SK-N-SH (cell line): ENCODE measurements at regions not wholly inside any gene's neighbourhood (a gene's known extent, or its start where the extent isn't known, plus 50 kb on each side); places are given as distances from the start of the nearest gene placed in this dataset.

Experiments
- CTCF ChIA-PET: fragments of 300-600, 350-600 bp; formaldehyde crosslinking; extraction: SDS; loops from one replicate; lab custom pipeline; 2021; lab: Yijun Ruan, JAX
- POLR2A ChIA-PET: fragments of 350-600 bp; sonication (Branson Sonifier 250); formaldehyde crosslinking; extraction: SDS; loops from one replicate; lab custom pipeline; 2020; ENCODE audit warnings: antibody characterized with exemption, inconsistent platforms; lab: Yijun Ruan, JAX
- DNase-seq: peaks from one replicate; pipeline ENCODE4 v3.0.0; 2012
- H2AFZ ChIP-seq: fragments of 200-600 bp; sonication (generic); 2 replicates; pipeline ENCODE4 v1.8.1; 2016; ENCODE audit warnings: antibody characterized with exemption, mild to moderate bottlenecking, low read depth
- H3F3A ChIP-seq: fragments of 200-600 bp; sonication (generic); replicated peaks from 2 replicates; pipeline ENCODE3; 2016; ENCODE audit warnings: antibody characterized with exemption, mild to moderate bottlenecking; ENCODE audit not compliant: insufficient read depth
- H3K27ac ChIP-seq, 2 experiments: fragments of 200-500 bp in 1 of 2; fragments of 200-600 bp in 1 of 2; sonication (Bioruptor generic) in 1 of 2; sonication (generic), shearing (Covaris generic) in 1 of 2; 2 replicates each; pipeline versions ENCODE4 v1.5.1 to v1.6.1; 2014 to 2016; ENCODE audit warnings: low read depth in 2 of 2, inconsistent platforms in 1 of 2, low read length in 1 of 2, mild to moderate bottlenecking in 1 of 2, mixed read lengths in 1 of 2
- H3K27me3 ChIP-seq: fragments of 200-600 bp; sonication (generic), shearing (Covaris generic); 2 replicates; pipeline ENCODE4 v1.6.1; 2016; ENCODE audit warnings: mixed run types; ENCODE audit not compliant: insufficient read depth
- H3K36me3 ChIP-seq, 2 experiments: fragments of 200-500 bp in 1 of 2; fragments of 200-600 bp in 1 of 2; sonication (Bioruptor generic) in 1 of 2; sonication (generic) in 1 of 2; replicated peaks in 1 of 2; 2 replicates each; pipeline versions ENCODE3 to v1.5.1; 2014 to 2016; ENCODE audit warnings: low read length in 1 of 2, mild to moderate bottlenecking in 1 of 2; ENCODE audit not compliant: insufficient read depth in 2 of 2, control insufficient read depth in 1 of 2
- H3K4me1 ChIP-seq, 2 experiments: fragments of 200-500 bp in 1 of 2; fragments of 200-600 bp in 1 of 2; sonication (Bioruptor generic) in 1 of 2; sonication (generic), shearing (Covaris generic) in 1 of 2; 2 replicates each; pipeline versions ENCODE4 v1.5.1 to v1.6.1; 2014 to 2016; ENCODE audit warnings: low read depth in 1 of 2, low read length in 1 of 2, mixed run types in 1 of 2; ENCODE audit not compliant: insufficient read depth in 2 of 2, control insufficient read depth in 1 of 2
- H3K4me2 ChIP-seq: fragments of 200-600 bp; sonication (generic), shearing (Covaris generic); 2 replicates; pipeline ENCODE4 v1.6.1; 2017; ENCODE audit warnings: mixed run types
- H3K4me3 ChIP-seq, 2 experiments: fragments of 200-500 bp in 1 of 2; fragments of 200-600 bp in 1 of 2; sonication (Bioruptor generic) in 1 of 2; sonication (generic), shearing (Covaris generic) in 1 of 2; 2 replicates each; pipeline versions ENCODE4 v1.5.1 to v1.8.1; 2014 to 2016; ENCODE audit warnings: low read depth in 2 of 2, inconsistent platforms in 1 of 2, low read length in 1 of 2, mild to moderate bottlenecking in 1 of 2, mixed read lengths in 1 of 2, moderate library complexity in 1 of 2
- H3K79me2 ChIP-seq: fragments of 200-600 bp; sonication (generic); 2 replicates; pipeline ENCODE4 v1.8.1; 2017; ENCODE audit warnings: mild to moderate bottlenecking; ENCODE audit not compliant: insufficient read depth
- H3K9ac ChIP-seq: fragments of 200-600 bp; sonication (generic); 2 replicates; pipeline ENCODE4 v1.6.1; 2017; ENCODE audit warnings: mixed run types
- H3K9me2 ChIP-seq: fragments of 200-600 bp; sonication (generic); 2 replicates; pipeline ENCODE4 v1.6.1; 2017; ENCODE audit warnings: mixed run types
- H3K9me3 ChIP-seq: fragments of 200-600 bp; sonication (generic); 2 replicates; pipeline ENCODE4 v1.6.1; 2017; ENCODE audit warnings: mixed run types, mild to moderate bottlenecking, moderate library complexity
- H4K20me1 ChIP-seq: fragments of 200-600 bp; sonication (generic); 2 replicates; pipeline ENCODE4 v1.6.1; 2017; ENCODE audit warnings: mild to moderate bottlenecking, mixed run types; ENCODE audit not compliant: insufficient read depth
- ELF1 ChIP-seq: IDR thresholded peaks from 2 replicates; pipeline ENCODE4 v1.4.0; 2012
- EP300 ChIP-seq, 2 experiments: IDR thresholded peaks; 2 replicates each; pipeline versions ENCODE4 v1.4.0 to v1.6.1; 2012; ENCODE audit warnings: borderline replicate concordance in 1 of 2, low read depth in 1 of 2, low read length in 1 of 2
- EZH2phosphoT487 ChIP-seq: fragments of 200-600 bp; sonication (generic); IDR thresholded peaks from 2 replicates; pipeline ENCODE4 v1.6.1; 2017; ENCODE audit warnings: low read depth, mixed run types, mild to moderate bottlenecking, antibody characterized with exemption, moderate library complexity, borderline replicate concordance
- FOSL2 ChIP-seq: IDR thresholded peaks from 2 replicates; pipeline ENCODE4 v1.4.0; 2012; ENCODE audit warnings: low read depth, mild to moderate bottlenecking, moderate library complexity, borderline replicate concordance
- FOXJ3 ChIP-seq: sonication (generic); formaldehyde crosslinking; IDR thresholded peaks from 2 replicates; pipeline ENCODE4 v1.5.1; 2020; ENCODE audit warnings: mild to moderate bottlenecking, missing genetic modification reagents
- GABPA ChIP-seq: IDR thresholded peaks from 2 replicates; pipeline ENCODE4 v1.4.0; 2012; ENCODE audit warnings: low read depth, mild to moderate bottlenecking
- GATA2 ChIP-seq: sonication (generic); formaldehyde crosslinking; IDR thresholded peaks from 2 replicates; pipeline ENCODE4 v1.5.0; 2020; ENCODE audit warnings: mild to moderate bottlenecking, missing genetic modification reagents
- JUND ChIP-seq: IDR thresholded peaks from 2 replicates; pipeline ENCODE4 v1.4.0; 2012
- MEF2A ChIP-seq: IDR thresholded peaks from 2 replicates; pipeline ENCODE4 v1.4.0; 2012; ENCODE audit warnings: low read depth, borderline replicate concordance
- MXI1 ChIP-seq: IDR thresholded peaks from 2 replicates; pipeline ENCODE4 v1.6.1; 2012; ENCODE audit warnings: mild to moderate bottlenecking, low read depth, low read length, improper control_type of control experiment
- NRF1 ChIP-seq: IDR thresholded peaks from 2 replicates; pipeline ENCODE4 v1.6.1; 2012; ENCODE audit warnings: low read depth, mild to moderate bottlenecking, low read length
- POLR2AphosphoS5 ChIP-seq: IDR thresholded peaks from 2 replicates; pipeline ENCODE4 v1.6.1; 2012; ENCODE audit warnings: low read depth, low read length
- RAD21 ChIP-seq: IDR thresholded peaks from 2 replicates; pipeline ENCODE4 v1.6.1; 2012; ENCODE audit warnings: mild to moderate bottlenecking, low read length
- RXRA ChIP-seq: IDR thresholded peaks from 2 replicates; pipeline ENCODE4 v1.4.0; 2012; ENCODE audit warnings: low read depth, mild to moderate bottlenecking, borderline replicate concordance
- SIN3A ChIP-seq: IDR thresholded peaks from 2 replicates; pipeline ENCODE4 v1.6.1; 2012; ENCODE audit warnings: low read depth, mild to moderate bottlenecking, low read length, moderate library complexity, borderline replicate concordance
- TAF1 ChIP-seq: IDR thresholded peaks from 2 replicates; pipeline ENCODE4 v1.6.1; 2012; ENCODE audit warnings: low read depth, mild to moderate bottlenecking, low read length, moderate library complexity, borderline replicate concordance
- TCF12 ChIP-seq: IDR thresholded peaks from 2 replicates; pipeline ENCODE4 v1.4.0; 2012
- USF2 ChIP-seq: fragments of 150-350 bp; IDR thresholded peaks from 2 replicates; pipeline ENCODE4 v1.6.1; 2017; ENCODE audit warnings: antibody characterized with exemption, low read length, low read depth, borderline replicate concordance
- YY1 ChIP-seq: IDR thresholded peaks from 2 replicates; pipeline ENCODE4 v1.4.0; 2012; ENCODE audit warnings: low read depth, mild to moderate bottlenecking
- WGBS: methylation state at CpG from one replicate; pipeline ENCODE4 v1.1.6; 2017; ENCODE audit warnings: low lambda C conversion rate; 5-methylcytosine and 5-hydroxymethylcytosine counted together
- TF ChIP-seq, protein P1 (sequence below): IDR thresholded peaks from 2 replicates; pipeline ENCODE4 v1.4.0; 2012; ENCODE audit warnings: low read depth
- TF ChIP-seq, protein P2 (sequence below): IDR thresholded peaks from 2 replicates; pipeline ENCODE4; 2012
- TF ChIP-seq, protein P3 (sequence below): fragments of 150-350 bp; IDR thresholded peaks from 2 replicates; pipeline ENCODE4 v1.6.1; 2016; ENCODE audit warnings: mild to moderate bottlenecking, low read depth, low read length

GRCh38 chr1:184294101-184294500 is 92.7 kb upstream of the C1orf21 start:
- H3K4me2 ChIP-seq = no peak overlapping the region
- H4K20me1 ChIP-seq = no peaks in the 10 kb centered on the region
- ChIA-PET POLR2A (interaction anchor here (0.6 kb wide), 1 partner anchor 1485 kb away, joined by 7 read pairs; no protein-coding TSS in a partner anchor), CTCF (interaction anchor here (1.0 kb wide), 1 partner anchor 219 kb away, joined by 3 read pairs; no protein-coding TSS in a partner anchor)
- no peak for TF ChIP-seq TAF1
- TF ChIP-seq RXRA = no peak
- TF ChIP-seq, protein P1, sequence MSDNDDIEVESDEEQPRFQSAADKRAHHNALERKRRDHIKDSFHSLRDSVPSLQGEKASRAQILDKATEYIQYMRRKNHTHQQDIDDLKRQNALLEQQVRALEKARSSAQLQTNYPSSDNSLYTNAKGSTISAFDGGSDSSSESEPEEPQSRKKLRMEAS = no peak
- TF ChIP-seq FOSL2 = no peak
- no peaks in the 10 kb centered on the region for H3K9me3 ChIP-seq
- H3K79me2 ChIP-seq = no peaks in the 10 kb centered on the region
- H3K4me3 ChIP-seq = no peak overlapping the region
- H3K4me1 ChIP-seq = peaks cover 30 to 34% of the 10 kb centered on the region in 2 experiments
- H3K9me2 ChIP-seq = no peaks in the 10 kb centered on the region
- no peaks in the 10 kb centered on the region for H3K27me3 ChIP-seq
- H3K9ac ChIP-seq = no peak overlapping the region
- peaks cover 10% of the 10 kb centered on the region for H3F3A ChIP-seq
- H3K36me3 ChIP-seq = no peaks in the 10 kb centered on the region
- DNase-seq = no peak
- peak overlapping the region in 1 of 2 experiments; percentile 50; a peak in 2 of 4 replicates for H3K27ac ChIP-seq
- 95% methylated on average over 1 of the region's 1 CpG for WGBS
- no peak overlapping the region for H2AFZ ChIP-seq

- 58% methylated on average over 10 of the region's 10 CpGs for WGBS
- no peak for DNase-seq
- CTCF ChIA-PET = interaction anchor here (1.2 kb wide), 1 partner anchor 75 kb away, joined by 4 read pairs; no protein-coding TSS in a partner anchor
- TF ChIP-seq USF2 (no peak), FOXJ3 (no peak), YY1 (no peak), MEF2A (no peak), TCF12 (peak; percentile 72), GATA2 (CRISPR knock-in tag) (no peak), POLR2AphosphoS5 (0 out of 2 replicates have a peak, but pooled peaks have one; percentile 14), SIN3A (no peak), EP300 (IDR thresholded peaks at IDR 0.05; ENCODE audit: borderline replicate concordance in 1 of 2, low read depth in 1 of 2, low read length in 1 of 2) (peak in 1 of 2 experiments; percentile 47; a peak in 1 of 4 replicates), GABPA (no peak), EZH2phosphoT487 (no peak), MXI1 (no peak), NRF1 (no peak), TAF1 (no peak), ELF1 (peak; percentile 31; the same call in 1 of the 2 replicates), RAD21 (no peak), JUND (peak; percentile 22; the same call in 1 of the 2 replicates)
- TF ChIP-seq, protein P2, sequence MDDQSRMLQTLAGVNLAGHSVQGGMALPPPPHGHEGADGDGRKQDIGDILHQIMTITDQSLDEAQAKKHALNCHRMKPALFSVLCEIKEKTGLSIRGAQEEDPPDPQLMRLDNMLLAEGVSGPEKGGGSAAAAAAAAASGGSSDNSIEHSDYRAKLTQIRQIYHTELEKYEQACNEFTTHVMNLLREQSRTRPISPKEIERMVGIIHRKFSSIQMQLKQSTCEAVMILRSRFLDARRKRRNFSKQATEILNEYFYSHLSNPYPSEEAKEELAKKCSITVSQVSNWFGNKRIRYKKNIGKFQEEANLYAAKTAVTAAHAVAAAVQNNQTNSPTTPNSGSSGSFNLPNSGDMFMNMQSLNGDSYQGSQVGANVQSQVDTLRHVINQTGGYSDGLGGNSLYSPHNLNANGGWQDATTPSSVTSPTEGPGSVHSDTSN = no peak; the same call in 1 of the 2 replicates
- TF ChIP-seq, protein P1 = peak; percentile 33; the same call in 1 of the 2 replicates
- TF ChIP-seq, protein P3, sequence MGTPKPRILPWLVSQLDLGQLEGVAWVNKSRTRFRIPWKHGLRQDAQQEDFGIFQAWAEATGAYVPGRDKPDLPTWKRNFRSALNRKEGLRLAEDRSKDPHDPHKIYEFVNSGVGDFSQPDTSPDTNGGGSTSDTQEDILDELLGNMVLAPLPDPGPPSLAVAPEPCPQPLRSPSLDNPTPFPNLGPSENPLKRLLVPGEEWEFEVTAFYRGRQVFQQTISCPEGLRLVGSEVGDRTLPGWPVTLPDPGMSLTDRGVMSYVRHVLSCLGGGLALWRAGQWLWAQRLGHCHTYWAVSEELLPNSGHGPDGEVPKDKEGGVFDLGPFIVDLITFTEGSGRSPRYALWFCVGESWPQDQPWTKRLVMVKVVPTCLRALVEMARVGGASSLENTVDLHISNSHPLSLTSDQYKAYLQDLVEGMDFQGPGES = no peak
These were observed 90.2 kb upstream of the C1orf21 start for GRCh38 chr1:184296466-184297243.

More at GRCh38 chr1:184296466-184297243, 90.2 kb upstream of the C1orf21 start:
- POLR2A ChIA-PET = no interaction called here
- Histone ChIP-seq H3F3A (peaks cover 18% of the 10 kb centered on the region), H4K20me1 (no peaks in the 10 kb centered on the region), H3K4me2 (peak overlapping the region; percentile 49; the same call in 1 of the 2 replicates), H3K27me3 (no peaks in the 10 kb centered on the region), H3K9me3 (no peaks in the 10 kb centered on the region), H3K9ac (no peak overlapping the region), H2AFZ (peak overlapping the region; percentile 64), H3K79me2 (no peaks in the 10 kb centered on the region), H3K4me3 (no peak overlapping the region), H3K27ac (peak overlapping the region; percentile 61 to 94), H3K4me1 (peaks cover 42 to 47% of the 10 kb centered on the region in 2 experiments), H3K9me2 (no peaks in the 10 kb centered on the region), H3K36me3 (no peaks in the 10 kb centered on the region)
